ENCODE measurements at regions not wholly inside any gene's neighbourhood (a gene's known extent, or its start where the extent isn't known, plus 50 kb on each side); places are given as distances from the start of the nearest gene placed in this dataset.

- DNase-seq (ENCODE audit: low spot score): no peak
These were observed 398.4 kb downstream of the CTTN start for GRCh38 chr11:70796648-70797227.

GRCh38 chr11:70798296-70798695, 400.0 kb downstream of the CTTN start:
- no peak for DNase-seq (ENCODE audit: low spot score)

GRCh38 chr11:70799386-70799785, 401.1 kb downstream of the CTTN start:
- no peak for DNase-seq (ENCODE audit: low spot score)

- no peak for DNase-seq (ENCODE audit: low spot score)
These were observed 403.9 kb downstream of the CTTN start for GRCh38 chr11:70802185-70802584.

GRCh38 chr11:70804139-70804837, 406.0 kb downstream of the CTTN start:
- DNase-seq (ENCODE audit: low spot score): no peak

- DNase-seq (ENCODE audit: low spot score): no peak
These were observed 406.9 kb downstream of the CTTN start for GRCh38 chr11:70805243-70805642.

- DNase-seq (ENCODE audit: low spot score): no peak
These were observed 407.6 kb downstream of the CTTN start for GRCh38 chr11:70805971-70806370.

- no peak for DNase-seq (ENCODE audit: low spot score)
These were observed 408.3 kb downstream of the CTTN start for GRCh38 chr11:70806461-70807194.

GRCh38 chr11:70807195-70807543, 408.8 kb downstream of the CTTN start:
- no peak for DNase-seq (ENCODE audit: low spot score)

- DNase-seq (ENCODE audit: low spot score): no peak
These were observed 410.5 kb downstream of the CTTN start for GRCh38 chr11:70808686-70809375.

- DNase-seq (ENCODE audit: low spot score): no peak
These were observed 411.8 kb downstream of the CTTN start for GRCh38 chr11:70810133-70810532.

GRCh38 chr11:70810681-70811080, 412.4 kb downstream of the CTTN start:
- DNase-seq (ENCODE audit: low spot score): no peak

GRCh38 chr11:70811483-70811882, 413.2 kb downstream of the CTTN start:
- DNase-seq (ENCODE audit: low spot score): no peak

- no peak for DNase-seq (ENCODE audit: low spot score)
These were observed 413.6 kb downstream of the CTTN start for GRCh38 chr11:70811915-70812314.

GRCh38 chr11:70812472-70812871, 414.1 kb downstream of the CTTN start:
- DNase-seq (ENCODE audit: low spot score): no peak

- no peak for DNase-seq (ENCODE audit: low spot score)
These were observed 415.3 kb downstream of the CTTN start for GRCh38 chr11:70813651-70814050.

- DNase-seq (ENCODE audit: low spot score): no peak
These were observed 417.1 kb downstream of the CTTN start for GRCh38 chr11:70815485-70815832.

- DNase-seq (ENCODE audit: low spot score): no peak
These were observed 417.9 kb downstream of the CTTN start for GRCh38 chr11:70816156-70816678.

GRCh38 chr11:70818351-70818750, 420.0 kb downstream of the CTTN start:
- no peak for DNase-seq (ENCODE audit: low spot score)

GRCh38 chr11:70819022-70819421, 420.7 kb downstream of the CTTN start:
- DNase-seq (ENCODE audit: low spot score): no peak

- no peak for DNase-seq (ENCODE audit: low spot score)
These were observed 422.0 kb downstream of the CTTN start for GRCh38 chr11:70820311-70820710.

GRCh38 chr11:70820712-70821111, 422.4 kb downstream of the CTTN start:
- no peak for DNase-seq (ENCODE audit: low spot score)

GRCh38 chr11:70823771-70824170, 425.4 kb downstream of the CTTN start:
- DNase-seq (ENCODE audit: low spot score): no peak

All from LoVo (cell line).